ENCODE measurements at regions not wholly inside any gene's neighbourhood (a gene's known extent, or its start where the extent isn't known, plus 50 kb on each side); places are given as distances from the start of the nearest gene placed in this dataset.
"Not testable (repeated sequence)": the region's sequence is repeated elsewhere in the genome, so short reads cannot be mapped to it uniquely, and the experiment has no call there.

- DNase-seq: no peak
These were observed 375.6 kb downstream of the OSTF1 start for GRCh38 chr9:75463871-75464270.

- DNase-seq: no peak
These were observed 376.4 kb downstream of the OSTF1 start for GRCh38 chr9:75464726-75465125.

- no peak for DNase-seq
These were observed 378.8 kb downstream of the OSTF1 start for GRCh38 chr9:75467142-75467541.

DNA sequence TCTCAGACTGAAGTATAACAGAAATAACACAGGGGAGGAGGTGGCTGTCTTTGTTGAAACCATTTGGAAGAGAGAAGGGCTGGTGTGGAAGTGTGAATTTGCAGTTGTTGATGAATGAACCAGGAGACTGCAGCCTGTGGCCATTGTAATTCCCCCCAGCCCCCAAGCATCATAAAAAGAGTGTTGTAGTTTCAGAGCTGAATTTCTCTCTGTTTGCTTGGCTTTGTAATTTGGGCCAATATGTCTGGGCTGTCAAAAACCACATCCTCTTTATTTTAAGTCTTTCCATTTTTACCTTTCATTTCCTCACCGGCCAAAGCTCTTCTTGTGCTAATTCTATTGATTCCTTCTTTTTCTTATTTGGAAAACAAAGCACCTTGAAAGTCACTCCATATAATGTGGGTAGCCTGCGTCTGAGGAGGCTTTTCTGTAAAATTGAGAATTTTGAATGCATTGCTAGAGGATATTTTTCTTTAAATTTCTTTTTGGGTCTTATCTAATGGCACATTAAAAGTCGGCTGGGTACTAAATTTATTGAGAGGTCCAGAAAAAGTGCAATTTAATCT is 383.3 kb downstream of the OSTF1 start:
- no peak for DNase-seq

GRCh38 chr9:75482566-75482965 is 394.3 kb downstream of the OSTF1 start:
- no peak for DNase-seq

DNA sequence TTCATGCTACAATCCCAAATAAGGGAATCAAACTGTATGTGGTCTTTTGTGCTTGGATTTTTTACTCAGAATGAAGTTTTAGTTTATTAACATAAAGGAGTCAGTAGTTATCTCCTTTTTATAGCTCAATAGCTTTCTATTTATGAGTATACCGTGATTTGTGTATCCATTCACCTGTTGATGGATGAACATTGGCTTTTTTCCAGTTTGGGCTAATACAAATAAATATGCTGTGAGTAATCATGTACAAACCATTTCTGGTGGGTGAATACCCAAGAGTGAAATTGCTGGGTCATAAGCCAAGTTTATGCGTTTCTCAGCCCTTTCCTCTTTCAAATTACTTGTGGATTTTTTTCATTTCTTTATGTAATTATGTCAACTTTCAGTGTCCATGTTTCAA is 395.3 kb downstream of the OSTF1 start:
- no peak for DNase-seq

GRCh38 chr9:75487856-75488718 is 399.8 kb downstream of the OSTF1 start:
- no peak for DNase-seq

DNA sequence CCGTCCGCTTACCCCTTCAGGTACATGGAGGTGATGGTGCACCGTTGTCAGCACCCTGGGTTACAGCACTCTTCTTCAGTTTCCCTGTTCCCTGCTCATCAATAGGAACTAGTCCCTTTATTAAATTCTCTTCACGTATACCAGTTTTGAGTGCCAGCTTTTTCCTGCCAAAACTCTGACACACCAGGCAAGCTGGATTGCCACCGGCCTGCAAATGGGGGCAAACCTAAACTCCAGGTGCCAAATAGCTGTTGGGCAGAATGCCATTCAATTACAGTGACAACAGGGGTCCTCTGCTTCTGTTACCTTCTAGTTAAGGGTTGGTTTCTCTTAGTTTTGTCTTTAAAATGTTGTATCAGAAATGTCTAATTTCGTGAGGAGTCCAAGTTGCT is 400.4 kb downstream of the OSTF1 start:
- no peak for DNase-seq

- DNase-seq: no peak
These were observed 400.1 kb upstream of the PCSK5 start for GRCh38 chr9:75490326-75490725.

GRCh38 chr9:75491533-75491932 is 398.9 kb upstream of the PCSK5 start:
- no peak for DNase-seq

DNA sequence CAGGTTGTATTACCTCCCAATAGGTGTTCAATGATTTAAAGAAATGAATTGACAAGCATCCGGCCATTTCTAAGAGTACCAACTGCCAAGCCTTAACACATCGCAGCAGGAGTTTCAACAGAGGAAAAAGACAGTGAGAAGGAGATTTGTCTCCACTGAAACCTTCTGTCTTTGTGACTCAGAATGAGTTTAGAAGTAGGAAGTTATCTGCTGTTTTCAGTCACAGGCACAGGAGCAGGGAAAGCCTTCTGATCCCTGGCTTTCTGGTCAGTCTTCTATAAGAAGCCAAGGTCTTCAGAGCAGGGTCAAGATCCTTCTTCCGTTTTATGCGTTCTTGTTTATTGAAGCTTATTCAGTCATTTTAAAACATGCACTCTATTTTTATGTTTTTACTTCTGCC is 390.7 kb upstream of the PCSK5 start:
- DNase-seq: no peak

- DNase-seq: no peak
These were observed 390.0 kb upstream of the PCSK5 start for GRCh38 chr9:75500479-75500878.

DNA sequence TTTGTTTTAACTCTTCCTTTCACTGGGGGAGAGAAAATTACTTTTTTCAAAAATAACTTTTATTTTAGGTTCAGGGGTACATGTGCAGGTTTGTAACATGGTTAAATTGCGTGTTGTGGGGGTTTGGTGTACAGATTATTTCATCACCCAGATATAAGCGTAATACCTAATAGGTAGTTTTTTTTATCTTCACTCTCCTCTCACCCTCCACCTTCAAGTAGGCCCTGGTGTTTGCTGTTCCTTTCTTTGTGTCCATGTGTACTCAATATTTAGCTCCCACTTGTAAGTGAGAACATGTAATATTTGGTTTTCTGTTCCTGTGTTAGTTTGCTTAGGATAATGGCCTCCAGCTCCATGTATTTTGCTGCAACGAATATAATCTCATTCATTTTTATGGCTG is 389.5 kb upstream of the PCSK5 start:
- not testable (repeated sequence) for DNase-seq

DNA sequence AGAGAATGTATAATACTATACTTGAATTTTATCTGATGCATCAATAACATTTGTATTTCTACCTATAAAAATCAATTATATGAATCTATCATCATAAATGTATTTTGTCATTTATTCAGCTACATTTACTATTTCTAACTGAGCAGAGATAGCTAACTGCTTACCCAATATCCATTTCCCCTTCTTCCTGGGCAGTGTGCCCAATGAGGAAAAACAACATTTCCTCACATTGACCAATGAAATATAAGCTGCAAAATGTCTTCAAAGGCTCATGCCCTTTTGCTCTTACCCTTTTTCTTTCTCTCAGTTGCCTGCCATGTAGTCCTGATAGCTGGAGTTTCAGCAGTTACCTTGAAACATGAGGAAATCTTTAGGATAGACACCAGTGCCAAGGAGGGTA is 385.8 kb upstream of the PCSK5 start:
- DNase-seq: no peak

DNA sequence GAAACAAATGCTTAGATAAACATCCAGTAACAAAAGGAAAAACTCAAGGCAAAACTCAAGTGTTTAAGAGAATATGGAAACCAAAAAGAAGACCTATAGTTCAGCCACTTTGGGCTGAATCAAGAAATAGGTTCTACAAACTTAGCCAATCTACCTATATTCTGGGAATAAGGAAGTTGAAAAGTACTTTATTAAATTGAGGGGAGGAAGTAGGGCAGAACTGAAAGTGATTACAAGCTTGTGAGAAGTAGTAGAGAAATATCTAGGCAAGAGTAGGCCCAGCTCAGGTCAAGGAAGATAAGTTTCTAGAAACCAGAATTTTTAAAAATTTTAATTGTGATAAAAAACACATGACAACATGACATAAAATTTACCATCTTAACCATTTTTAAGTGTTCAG is 384.8 kb upstream of the PCSK5 start:
- no peak for DNase-seq

DNA sequence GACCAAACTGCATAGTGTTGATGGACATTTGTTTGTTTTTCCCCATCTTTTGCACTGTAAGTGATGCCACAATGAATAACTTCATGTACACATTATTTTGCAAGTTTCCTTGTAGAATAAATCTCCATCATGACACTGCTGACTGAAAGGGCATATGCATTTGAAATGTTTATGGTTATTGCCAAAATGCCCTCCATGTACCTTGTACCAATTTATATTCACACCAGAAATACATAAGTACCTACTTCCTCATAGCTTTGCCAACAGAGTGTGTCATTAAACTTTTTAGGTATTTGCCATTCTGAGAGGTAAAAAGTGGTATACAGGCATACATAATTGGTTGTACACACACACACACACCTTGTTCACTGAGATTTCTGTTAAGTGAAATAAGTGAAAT is 361.0 kb upstream of the PCSK5 start:
- DNase-seq: no peak

- no peak for DNase-seq
These were observed 358.9 kb upstream of the PCSK5 start for GRCh38 chr9:75531588-75531987.

DNA sequence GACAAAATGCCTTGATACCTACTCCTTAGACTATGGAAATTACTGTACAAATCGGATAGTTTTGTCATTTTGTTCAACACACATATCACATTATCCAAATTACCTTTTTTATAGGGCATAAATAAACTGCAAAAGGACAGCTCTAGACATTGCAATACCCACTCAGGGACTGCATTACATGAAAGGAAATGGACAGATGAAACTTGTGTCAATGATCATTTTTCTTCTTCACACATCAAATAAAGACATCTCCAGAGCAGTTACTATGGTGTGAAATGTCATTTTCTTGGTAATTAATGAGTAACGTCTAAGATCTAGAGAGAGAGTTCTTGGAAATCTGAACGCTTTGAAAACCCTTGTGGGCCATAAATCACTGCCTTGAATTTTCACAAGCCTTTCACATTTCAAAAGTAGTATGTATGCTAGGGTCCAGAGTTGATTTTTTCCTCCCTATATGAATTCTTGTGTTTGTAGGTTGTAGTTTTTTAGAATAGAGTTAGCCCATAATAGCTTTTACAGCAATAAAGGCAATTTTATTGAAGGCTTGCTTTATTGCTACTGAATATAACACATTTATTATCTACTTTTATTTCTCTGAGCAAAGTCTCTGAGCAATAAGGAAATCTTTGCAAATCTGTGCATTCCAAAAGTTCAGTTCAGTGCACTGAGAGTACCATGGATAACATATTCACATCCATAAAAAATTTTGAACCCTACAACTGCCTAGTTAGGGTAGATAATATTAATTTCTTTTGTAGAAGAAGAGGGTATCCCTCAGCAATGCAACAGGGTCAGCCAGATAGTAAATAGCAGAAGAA is 358.0 kb upstream of the PCSK5 start:
- DNase-seq: no peak

- DNase-seq: no peak
These were observed 350.9 kb upstream of the PCSK5 start for GRCh38 chr9:75539523-75539922.

DNA sequence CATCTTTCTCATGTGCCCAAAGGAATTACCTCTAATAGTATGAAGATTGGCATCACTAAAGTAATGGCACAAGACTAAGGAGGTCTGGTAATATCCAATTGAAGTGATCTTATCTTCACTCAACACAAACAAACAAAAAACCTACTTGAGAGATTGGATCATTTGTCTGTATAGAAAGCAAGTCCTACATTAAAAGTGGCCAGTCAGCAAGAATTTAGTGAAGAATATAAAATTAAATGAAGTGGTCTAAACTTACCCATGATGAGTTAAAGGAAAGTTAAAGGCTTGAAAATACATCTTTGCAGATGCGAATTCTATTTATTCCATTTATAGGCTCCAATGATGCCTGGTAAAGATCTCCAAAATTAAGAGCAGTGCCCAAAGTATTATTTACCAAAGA is 350.3 kb upstream of the PCSK5 start:
- DNase-seq: no peak

DNA sequence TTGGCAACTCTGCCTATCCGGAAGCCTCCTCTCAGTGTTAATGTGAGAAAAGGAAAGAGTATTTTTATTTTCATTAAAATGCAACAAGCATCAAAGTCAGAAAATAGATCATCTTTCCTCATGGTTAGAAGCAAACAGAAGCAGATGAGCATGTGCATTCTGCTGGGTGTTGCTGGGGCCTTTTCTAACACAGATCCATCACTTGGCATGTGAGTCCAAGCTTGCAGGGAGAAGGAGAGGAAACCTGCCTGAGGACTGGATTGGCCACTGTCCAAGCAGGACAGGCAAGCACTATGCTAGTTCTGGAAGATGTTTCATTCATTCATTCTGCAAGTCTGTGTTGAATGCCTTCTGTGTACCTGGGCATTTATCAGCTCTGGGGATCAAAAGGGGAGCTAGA is 348.7 kb upstream of the PCSK5 start:
- DNase-seq: no peak

DNA sequence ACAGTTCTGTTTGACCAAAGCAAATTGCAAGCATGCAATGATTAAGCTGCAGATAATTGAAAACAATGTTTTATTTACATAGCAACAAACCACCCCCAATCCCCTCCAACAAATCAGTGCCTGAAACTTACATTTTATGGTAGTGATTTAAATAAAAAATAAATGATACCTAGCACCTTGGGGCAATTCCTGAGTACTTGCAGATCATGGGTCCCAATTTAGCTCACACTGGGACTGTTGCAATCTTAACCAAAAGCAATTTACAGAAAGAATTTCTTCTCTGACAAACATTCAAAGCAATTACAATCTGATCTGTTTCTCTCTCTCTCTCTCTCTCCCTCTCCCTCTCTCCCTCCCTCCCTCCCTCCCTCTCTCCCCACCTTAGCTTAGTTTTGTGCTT is 345.7 kb upstream of the PCSK5 start:
- no peak for DNase-seq

DNA sequence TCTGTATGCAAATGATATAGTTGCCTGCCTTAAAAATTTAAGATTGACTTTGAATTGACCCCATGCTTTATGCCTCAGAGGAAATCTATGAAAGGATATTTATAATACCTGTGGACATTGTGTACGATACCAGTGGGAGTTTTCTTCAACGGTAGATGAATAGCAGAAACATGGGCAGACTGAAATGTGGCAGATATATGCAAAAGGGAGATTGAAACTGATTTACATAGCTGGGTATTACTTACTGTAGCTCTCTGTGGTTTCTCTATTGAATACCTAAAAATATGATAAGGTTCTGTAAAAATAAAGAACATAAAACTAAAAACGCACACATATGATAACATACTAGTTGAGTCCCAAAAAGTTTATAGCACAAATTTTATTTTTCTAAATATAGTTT is 345.2 kb upstream of the PCSK5 start:
- DNase-seq: no peak

- DNase-seq: no peak
These were observed 341.6 kb upstream of the PCSK5 start for GRCh38 chr9:75548871-75549270.
